ENCODE measurements at regions not wholly inside any gene's neighbourhood (a gene's known extent, or its start where the extent isn't known, plus 50 kb on each side); places are given as distances from the start of the nearest gene placed in this dataset.

DNA sequence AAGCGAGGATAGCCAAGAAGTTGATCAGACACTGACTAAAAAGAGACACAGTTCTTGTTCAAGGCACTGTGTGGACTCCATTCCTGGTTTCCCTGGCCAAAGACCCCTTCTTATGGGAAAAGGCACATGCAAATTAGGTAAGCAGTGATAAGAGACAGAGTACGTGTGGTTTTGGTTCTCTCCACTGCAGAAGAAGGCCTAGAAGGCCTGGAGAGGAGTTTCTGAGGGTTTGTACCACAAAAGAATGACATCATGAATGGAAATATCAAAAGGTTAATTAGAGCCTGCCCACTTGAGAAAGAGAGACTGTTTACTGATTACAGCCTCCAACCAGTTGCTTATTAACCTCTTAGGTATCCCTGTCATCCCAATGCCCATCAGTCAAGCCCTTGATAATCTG, 137.5 kb downstream of the ZNF365 start:
- Mint-ChIP-seq H3K36me3 (ENCODE audit: low read depth) (peaks cover 3% of the 10 kb centered on the region), H3K9me3 (ENCODE audit: low read depth) (no peaks in the 10 kb centered on the region), H3K27ac (ENCODE audit: unreplicated experiment) (no peak overlapping the region), H3K27me3 (ENCODE audit: low read depth) (no peaks in the 10 kb centered on the region), H3K4me1 (ENCODE audit: low read depth) (peaks cover 16% of the 10 kb centered on the region), H3K4me3 (ENCODE audit: unreplicated experiment) (no peak overlapping the region)
- no peak for DNase-seq (ENCODE audit: low spot score)
- TF ChIP-seq, protein P1, sequence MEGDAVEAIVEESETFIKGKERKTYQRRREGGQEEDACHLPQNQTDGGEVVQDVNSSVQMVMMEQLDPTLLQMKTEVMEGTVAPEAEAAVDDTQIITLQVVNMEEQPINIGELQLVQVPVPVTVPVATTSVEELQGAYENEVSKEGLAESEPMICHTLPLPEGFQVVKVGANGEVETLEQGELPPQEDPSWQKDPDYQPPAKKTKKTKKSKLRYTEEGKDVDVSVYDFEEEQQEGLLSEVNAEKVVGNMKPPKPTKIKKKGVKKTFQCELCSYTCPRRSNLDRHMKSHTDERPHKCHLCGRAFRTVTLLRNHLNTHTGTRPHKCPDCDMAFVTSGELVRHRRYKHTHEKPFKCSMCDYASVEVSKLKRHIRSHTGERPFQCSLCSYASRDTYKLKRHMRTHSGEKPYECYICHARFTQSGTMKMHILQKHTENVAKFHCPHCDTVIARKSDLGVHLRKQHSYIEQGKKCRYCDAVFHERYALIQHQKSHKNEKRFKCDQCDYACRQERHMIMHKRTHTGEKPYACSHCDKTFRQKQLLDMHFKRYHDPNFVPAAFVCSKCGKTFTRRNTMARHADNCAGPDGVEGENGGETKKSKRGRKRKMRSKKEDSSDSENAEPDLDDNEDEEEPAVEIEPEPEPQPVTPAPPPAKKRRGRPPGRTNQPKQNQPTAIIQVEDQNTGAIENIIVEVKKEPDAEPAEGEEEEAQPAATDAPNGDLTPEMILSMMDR (IDR thresholded peaks at IDR 0.05), result no peak

GRCh38 chr10:62512732-62513475, 138.7 kb downstream of the ZNF365 start:
- Mint-ChIP-seq H3K27me3 (ENCODE audit: low read depth) (no peaks in the 10 kb centered on the region), H3K4me1 (ENCODE audit: low read depth) (peaks cover 25% of the 10 kb centered on the region), H3K4me3 (ENCODE audit: unreplicated experiment) (no peak overlapping the region), H3K27ac (ENCODE audit: unreplicated experiment) (peak overlapping the region; percentile 46), H3K9me3 (ENCODE audit: low read depth) (no peaks in the 10 kb centered on the region), H3K36me3 (ENCODE audit: low read depth) (peaks cover 4% of the 10 kb centered on the region)
- no peak for DNase-seq (ENCODE audit: low spot score)
- TF ChIP-seq, protein P1 (IDR thresholded peaks at IDR 0.05), result no peak

- Mint-ChIP-seq H3K4me1 (ENCODE audit: low read depth) (peaks cover 30% of the 10 kb centered on the region), H3K27ac (ENCODE audit: unreplicated experiment) (no peak overlapping the region), H3K36me3 (ENCODE audit: low read depth) (peaks cover 4% of the 10 kb centered on the region), H3K9me3 (ENCODE audit: low read depth) (no peaks in the 10 kb centered on the region), H3K4me3 (ENCODE audit: unreplicated experiment) (no peak overlapping the region), H3K27me3 (ENCODE audit: low read depth) (no peaks in the 10 kb centered on the region)
- TF ChIP-seq, protein P1 (IDR thresholded peaks at IDR 0.05), result no peak
- no peak for DNase-seq (ENCODE audit: low spot score)
Measured at GRCh38 chr10:62514079-62514693, 140.0 kb downstream of the ZNF365 start.

DNA sequence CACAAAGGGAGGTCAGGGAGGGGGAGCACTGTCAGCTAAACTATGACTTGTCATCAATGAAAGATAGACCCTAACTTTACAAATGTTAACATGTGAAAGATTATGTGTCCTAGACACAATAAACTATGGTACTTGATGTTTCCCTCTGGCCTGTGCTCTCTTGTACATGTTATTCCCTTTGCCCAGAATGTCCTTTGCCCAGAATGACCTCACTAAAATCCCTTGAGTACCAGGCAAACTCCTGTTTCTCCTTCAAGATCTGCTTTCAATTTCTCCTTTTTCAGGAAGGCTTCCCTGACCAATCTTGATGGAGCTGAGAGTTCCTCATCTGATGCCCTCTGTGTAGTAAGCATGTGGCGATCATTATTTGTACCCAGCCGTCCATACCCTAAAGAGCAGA, 143.1 kb downstream of the ZNF365 start:
- Mint-ChIP-seq H3K4me3 (ENCODE audit: unreplicated experiment) (no peak overlapping the region), H3K27me3 (ENCODE audit: low read depth) (no peaks in the 10 kb centered on the region), H3K4me1 (ENCODE audit: low read depth) (peaks cover 27% of the 10 kb centered on the region), H3K27ac (ENCODE audit: unreplicated experiment) (no peak overlapping the region), H3K9me3 (ENCODE audit: low read depth) (peaks cover 5% of the 10 kb centered on the region), H3K36me3 (ENCODE audit: low read depth) (peaks cover 4% of the 10 kb centered on the region)
- TF ChIP-seq, protein P1 (IDR thresholded peaks at IDR 0.05), result no peak
- DNase-seq (ENCODE audit: low spot score), result no peak

GRCh38 chr10:62527019-62527827, 153.1 kb downstream of the ZNF365 start:
- Mint-ChIP-seq H3K4me1 (ENCODE audit: low read depth) (peaks cover 39% of the 10 kb centered on the region), H3K36me3 (ENCODE audit: low read depth) (peaks cover 9% of the 10 kb centered on the region), H3K27ac (ENCODE audit: unreplicated experiment) (peak overlapping the region; percentile 82), H3K9me3 (ENCODE audit: low read depth) (peaks cover 12% of the 10 kb centered on the region), H3K27me3 (ENCODE audit: low read depth) (no peaks in the 10 kb centered on the region), H3K4me3 (ENCODE audit: unreplicated experiment) (no peak overlapping the region)
- TF ChIP-seq, protein P1 (IDR thresholded peaks at IDR 0.05), result no peak
- DNase-seq (ENCODE audit: low spot score), result no peak
